Activated CD4-positive, alpha-beta T cell treated with anti-CD3 and anti-CD28 coated beads for 36 hours (primary cell): ENCODE measurements at regions not wholly inside any gene's neighbourhood (a gene's known extent, or its start where the extent isn't known, plus 50 kb on each side); places are given as distances from the start of the nearest gene placed in this dataset.

Experiments used
- ATAC-seq: fragments of 200-7000 bp; cut with Tn5 transposase; one replicate; pipeline ENCODE4 v1.10.0; 2021; ENCODE audit warnings: mild to moderate bottlenecking, moderate library complexity
- CTCF ChIA-PET: fragments of 350-600 bp; sonication (Branson Sonifier 250); formaldehyde crosslinking; loops from one replicate; lab custom pipeline; 2021; ENCODE audit warnings: antibody characterized with exemption; lab: Charles Lee
- POLR2A ChIA-PET: fragments of 350-600 bp; sonication (Branson Sonifier 250); formaldehyde crosslinking; loops from one replicate; lab custom pipeline; 2021; ENCODE audit warnings: antibody characterized with exemption, inconsistent platforms; lab: Charles Lee
- DNase-seq: peaks from one replicate; pipeline ENCODE4 v3.0.0-alpha.2; 2020
- H3K27ac Mint-ChIP-seq: one replicate; pipeline ENCODE4 v1.8.0; 2021; ENCODE audit warnings: mixed read lengths
- H3K27me3 Mint-ChIP-seq: one replicate; pipeline ENCODE4 v1.8.0; 2021; ENCODE audit warnings: mixed read lengths
- H3K36me3 Mint-ChIP-seq: one replicate; pipeline ENCODE4 v1.8.0; 2021; ENCODE audit warnings: low read depth, mixed read lengths
- H3K4me1 Mint-ChIP-seq: one replicate; pipeline ENCODE4 v1.8.0; 2021; ENCODE audit warnings: mixed read lengths
- H3K4me3 Mint-ChIP-seq: one replicate; pipeline ENCODE4 v1.8.0; 2021; ENCODE audit warnings: mild to moderate bottlenecking, moderate library complexity, mixed read lengths
- H3K9me3 Mint-ChIP-seq: one replicate; pipeline ENCODE4 v1.8.0; 2021; ENCODE audit warnings: low read depth, mixed read lengths
- intact Hi-C, 2 experiments: fragments of 100-400 bp; cut with DNase I in 1 of 2; cut with micrococcal nuclease in 1 of 2; formaldehyde crosslinking; loops; one replicate each; pipeline versions ENCODE4 v1.14.2 to v1.15.1; 2022 to 2024; cut with DNase I, micrococcal nuclease

DNA sequence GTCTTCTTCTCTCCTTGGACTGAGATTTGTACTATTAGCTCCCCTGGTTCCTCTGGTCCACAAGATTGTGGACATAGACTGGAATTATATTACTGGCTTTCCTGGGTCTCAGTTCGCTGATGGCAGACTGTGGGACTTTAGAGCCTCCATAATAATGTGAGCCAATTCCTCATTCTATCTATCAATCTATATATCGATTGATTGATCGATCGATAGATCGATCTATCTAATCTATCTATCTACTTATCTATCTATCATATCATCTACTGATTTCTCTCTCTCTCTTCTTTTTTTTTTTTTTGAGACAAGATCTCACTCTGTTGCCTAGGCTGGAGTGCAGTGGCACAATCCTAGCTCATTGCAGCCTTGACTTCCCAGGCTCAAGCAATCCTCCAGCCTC lies 51.5 kb upstream of the DDR1 start:
- H3K27me3 Mint-ChIP-seq = no peaks in the 10 kb centered on the region
- ATAC-seq (no peak), DNase-seq (no peak)
- H3K9me3 Mint-ChIP-seq = no peaks in the 10 kb centered on the region
- H3K4me1 Mint-ChIP-seq = peaks cover 50% of the 10 kb centered on the region
- intact Hi-C loops = no loop called here
- H3K4me3 Mint-ChIP-seq = no peak overlapping the region
- H3K36me3 Mint-ChIP-seq = peaks cover 2% of the 10 kb centered on the region
- CTCF ChIA-PET = interaction anchor here (0.5 to 2.9 kb wide), 2 partner anchors 13 to 81 kb away, joined by 3 to 9 read pairs; partner anchors contain the start of gene VARS2
- POLR2A ChIA-PET = no interaction called here
- H3K27ac Mint-ChIP-seq = no peak overlapping the region

GRCh38 chr6:30830438-30830837 lies 53.9 kb upstream of the DDR1 start:
- POLR2A ChIA-PET = interaction anchor here (0.5 to 1.0 kb wide), 5 partner anchors 16 to 1365 kb away, joined by 4 to 11 read pairs (median 7); no protein-coding TSS in a partner anchor
- DNase-seq (no peak), ATAC-seq (no peak)
- H3K36me3 Mint-ChIP-seq = peaks cover 2% of the 10 kb centered on the region
- peak overlapping the region; percentile 66 for H3K4me3 Mint-ChIP-seq
- H3K27me3 Mint-ChIP-seq = no peaks in the 10 kb centered on the region
- intact Hi-C loops = no loop called here
- H3K9me3 Mint-ChIP-seq = no peaks in the 10 kb centered on the region
- CTCF ChIA-PET = interaction anchor here (0.7 to 4.3 kb wide), 14 partner anchors 8 to 249 kb away, joined by 3 to 28 read pairs (median 6); partner anchors contain the start of genes GTF2H4 and VARS2
- peaks cover 63% of the 10 kb centered on the region for H3K4me1 Mint-ChIP-seq
- H3K27ac Mint-ChIP-seq = peak overlapping the region; percentile 97

DNA sequence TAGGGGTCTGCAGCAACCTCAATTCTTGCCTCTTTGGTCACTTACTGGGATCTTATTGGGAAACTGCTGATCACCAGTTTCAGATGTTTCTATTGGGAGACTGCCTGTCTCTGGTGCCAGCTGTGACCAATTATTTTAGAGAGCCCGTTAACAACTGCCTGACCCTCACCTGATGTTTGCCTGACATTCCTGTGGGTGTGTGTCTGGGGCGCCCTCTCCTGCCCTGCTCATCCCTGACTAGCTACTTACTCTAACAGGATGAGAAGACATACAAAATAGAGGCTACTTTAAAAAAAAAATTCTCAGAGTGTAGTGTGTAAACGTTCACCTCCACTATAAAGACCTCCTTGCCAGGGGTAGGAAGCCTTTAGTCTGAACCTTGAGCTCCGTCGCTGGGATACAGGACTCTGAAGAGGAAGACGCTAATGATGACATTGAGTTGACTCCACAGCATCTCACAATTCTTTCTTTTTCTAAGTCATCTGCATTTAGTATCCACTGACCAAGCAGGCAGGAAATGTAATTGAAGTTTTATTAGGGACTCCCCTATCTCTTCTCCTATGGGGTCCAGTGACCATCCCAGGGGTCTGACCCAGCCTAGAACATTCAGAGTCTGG lies 54.6 kb upstream of the DDR1 start:
- intact Hi-C loops = loop anchor here (2.0 kb wide), 2 partner anchors 55 to 257 kb away; partner anchors contain the start of gene DDR1 (in 1 of the 2)
- Mint-ChIP-seq H3K27ac (peak overlapping the region; percentile 97), H3K9me3 (no peaks in the 10 kb centered on the region), H3K36me3 (peaks cover 2% of the 10 kb centered on the region), H3K4me3 (peak overlapping the region; percentile 66), H3K4me1 (peaks cover 59% of the 10 kb centered on the region), H3K27me3 (no peaks in the 10 kb centered on the region)
- CTCF ChIA-PET = interaction anchor here (0.7 to 4.3 kb wide), 22 partner anchors 7 to 257 kb away, joined by 3 to 28 read pairs (median 8); partner anchors contain the start of genes GTF2H4 and VARS2
- ATAC-seq (no peak), DNase-seq (peak; percentile 33)
- POLR2A ChIA-PET = interaction anchor here (0.5 to 1.0 kb wide), 5 partner anchors 16 to 1366 kb away, joined by 4 to 11 read pairs (median 7); no protein-coding TSS in a partner anchor

DNA sequence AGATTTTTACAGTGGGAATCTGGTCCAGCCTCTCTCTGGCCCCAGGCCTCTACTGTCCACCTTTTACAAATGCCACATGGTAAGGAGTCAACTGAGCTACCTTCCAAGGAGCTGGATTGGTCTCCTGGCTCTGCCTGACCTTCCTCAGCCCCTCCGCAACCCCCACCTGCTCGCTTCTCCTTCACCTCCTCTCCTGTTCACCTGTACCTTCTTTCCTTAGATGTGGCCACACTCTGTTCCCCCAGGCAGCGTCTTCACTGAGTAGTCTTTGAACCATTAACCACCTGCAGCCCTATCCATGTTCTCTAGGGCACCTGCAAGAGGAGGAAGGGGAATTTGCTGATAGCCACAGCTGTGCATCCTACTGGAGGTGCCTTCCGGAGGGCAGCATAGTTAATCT lies 55.3 kb upstream of the DDR1 start:
- H3K27ac Mint-ChIP-seq = peak overlapping the region; percentile 97
- ATAC-seq = no peak
- no peaks in the 10 kb centered on the region for H3K9me3 Mint-ChIP-seq
- H3K27me3 Mint-ChIP-seq = no peaks in the 10 kb centered on the region
- DNase-seq = no peak
- intact Hi-C loops = loop anchor here (2.0 kb wide), 2 partner anchors 56 to 258 kb away; partner anchors contain the start of gene DDR1 (in 1 of the 2)
- H3K36me3 Mint-ChIP-seq = peaks cover 2% of the 10 kb centered on the region
- peaks cover 58% of the 10 kb centered on the region for H3K4me1 Mint-ChIP-seq
- H3K4me3 Mint-ChIP-seq = peak overlapping the region; percentile 66
- CTCF ChIA-PET = interaction anchor here (0.6 to 4.3 kb wide), 33 partner anchors 8 to 297 kb away, joined by 3 to 28 read pairs (median 5); partner anchors contain the start of genes GTF2H4, MRPS18B and VARS2
- POLR2A ChIA-PET = interaction anchor here (1.0 kb wide), 1 partner anchor 84 kb away, joined by 3 read pairs; the partner anchor contains the start of gene IER3

GRCh38 chr6:30828027-30828962 lies 56.0 kb upstream of the DDR1 start:
- Mint-ChIP-seq H3K27me3 (no peaks in the 10 kb centered on the region), H3K36me3 (peaks cover 5% of the 10 kb centered on the region), H3K4me3 (peak overlapping the region; percentile 66), H3K9me3 (no peaks in the 10 kb centered on the region), H3K27ac (peak overlapping the region; percentile 97), H3K4me1 (peaks cover 65% of the 10 kb centered on the region)
- intact Hi-C loops = loop anchor here (1.0 to 2.0 kb wide), 5 partner anchors 49 to 259 kb away; partner anchors contain the start of genes DDR1 (in 1 of the 2) and VARS2 (in 1 of the 2)
- POLR2A ChIA-PET = interaction anchor here (0.7 to 1.0 kb wide), 2 partner anchors 84 to 85 kb away, joined by 3 read pairs; partner anchors contain the start of genes IER3 and VARS2
- DNase-seq (peak; percentile 92), ATAC-seq (peak; percentile 83)
- CTCF ChIA-PET = interaction anchor here (0.6 to 4.3 kb wide), 38 partner anchors 8 to 298 kb away, joined by 3 to 28 read pairs (median 4); partner anchors contain the start of genes DDR1, MRPS18B and VARS2

GRCh38 chr6:30826961-30827342 lies 57.4 kb upstream of the DDR1 start:
- peak overlapping the region; percentile 22 for H3K27ac Mint-ChIP-seq
- ChIA-PET CTCF (interaction anchor here (0.7 to 4.2 kb wide), 12 partner anchors 8 to 260 kb away, joined by 3 to 24 read pairs (median 6); partner anchors contain the start of gene VARS2), POLR2A (interaction anchor here (0.8 kb wide), 1 partner anchor 11 kb away, joined by 3 read pairs; no protein-coding TSS in a partner anchor)
- H3K4me3 Mint-ChIP-seq = no peak overlapping the region
- H3K27me3 Mint-ChIP-seq = no peaks in the 10 kb centered on the region
- H3K9me3 Mint-ChIP-seq = no peaks in the 10 kb centered on the region
- H3K36me3 Mint-ChIP-seq = peaks cover 6% of the 10 kb centered on the region
- peaks cover 75% of the 10 kb centered on the region for H3K4me1 Mint-ChIP-seq
- DNase-seq = peak; percentile 53
- ATAC-seq = peak; percentile 16
- intact Hi-C loops = no loop called here

- ChIA-PET POLR2A (no interaction called here), CTCF (interaction anchor here (0.7 to 3.9 kb wide), 3 partner anchors 54 to 263 kb away, joined by 3 to 22 read pairs (median 5); no protein-coding TSS in a partner anchor)
- H3K27me3 Mint-ChIP-seq = no peaks in the 10 kb centered on the region
- DNase-seq (no peak), ATAC-seq (no peak)
- H3K4me1 Mint-ChIP-seq = peaks cover 74% of the 10 kb centered on the region
- intact Hi-C loops = no loop called here
- no peak overlapping the region for H3K4me3 Mint-ChIP-seq
- H3K27ac Mint-ChIP-seq = no peak overlapping the region
- H3K9me3 Mint-ChIP-seq = no peaks in the 10 kb centered on the region
- H3K36me3 Mint-ChIP-seq = peaks cover 5% of the 10 kb centered on the region
Measured at GRCh38 chr6:30824698-30825097, 59.6 kb upstream of the DDR1 start.

- POLR2A ChIA-PET = no interaction called here
- peak overlapping the region; percentile 52 for H3K27ac Mint-ChIP-seq
- peaks cover 5% of the 10 kb centered on the region for H3K36me3 Mint-ChIP-seq
- CTCF ChIA-PET = interaction anchor here (1.4 to 3.9 kb wide), 4 partner anchors 52 to 256 kb away, joined by 3 to 22 read pairs (median 6); partner anchors contain the start of gene VARS2
- DNase-seq = no peak
- H3K9me3 Mint-ChIP-seq = no peaks in the 10 kb centered on the region
- H3K27me3 Mint-ChIP-seq = no peaks in the 10 kb centered on the region
- peaks cover 74% of the 10 kb centered on the region for H3K4me1 Mint-ChIP-seq
- ATAC-seq = no peak
- H3K4me3 Mint-ChIP-seq = no peak overlapping the region
- intact Hi-C loops = no loop called here
Measured at GRCh38 chr6:30823534-30823865, 60.8 kb upstream of the DDR1 start.

DNA sequence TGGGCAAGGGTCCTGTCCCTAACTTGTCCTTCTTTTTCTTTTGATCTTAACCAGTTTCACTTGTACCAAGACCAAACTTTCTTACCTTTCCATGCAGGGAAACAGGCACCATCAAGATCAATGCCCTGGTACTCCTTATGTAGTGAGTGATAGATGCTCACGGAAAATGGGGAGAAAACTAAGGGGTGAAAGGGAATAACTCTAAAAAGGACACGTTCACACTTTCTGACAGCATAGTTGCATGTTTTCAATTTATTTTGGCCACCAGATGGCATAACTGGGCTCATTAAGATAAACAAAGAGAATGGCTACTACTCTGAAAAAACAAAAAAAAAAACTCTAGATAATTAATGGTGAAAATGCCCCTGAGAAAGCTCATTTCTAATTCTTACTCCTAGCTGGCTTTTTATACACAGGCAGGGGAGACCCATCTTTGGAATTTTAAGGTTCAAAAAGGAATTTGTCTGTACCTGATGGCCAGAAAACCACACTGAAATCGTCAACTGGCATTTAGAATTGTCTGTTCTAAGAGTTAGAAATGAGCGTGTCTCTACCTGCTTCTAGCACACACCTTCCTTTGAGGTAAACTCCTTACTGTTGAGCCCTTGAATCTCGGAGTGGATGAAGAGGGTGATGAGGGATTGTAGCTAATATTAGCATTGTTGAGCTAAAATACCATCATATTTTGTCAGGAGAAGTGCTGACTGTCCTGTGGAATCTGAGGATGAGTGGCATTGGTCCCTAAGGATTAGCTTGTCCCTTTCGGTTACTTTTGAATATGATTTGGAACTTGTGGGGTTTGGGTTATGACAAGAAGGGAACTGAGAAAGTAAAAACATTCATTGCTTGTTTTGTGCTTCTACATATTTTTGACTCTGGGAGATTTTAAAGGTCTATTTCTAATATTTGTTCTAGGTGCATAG lies 62.2 kb upstream of the DDR1 start:
- Mint-ChIP-seq H3K4me1 (peaks cover 74% of the 10 kb centered on the region), H3K36me3 (peaks cover 7% of the 10 kb centered on the region), H3K27ac (peak overlapping the region; percentile 70), H3K27me3 (no peaks in the 10 kb centered on the region), H3K4me3 (no peak overlapping the region), H3K9me3 (no peaks in the 10 kb centered on the region)
- DNase-seq (no peak), ATAC-seq (no peak)
- intact Hi-C loops = no loop called here
- ChIA-PET POLR2A (interaction anchor here (0.9 kb wide), 1 partner anchor 11 kb away, joined by 3 read pairs; no protein-coding TSS in a partner anchor), CTCF (interaction anchor here (0.5 to 5.4 kb wide), 30 partner anchors 9 to 491 kb away, joined by 3 to 46 read pairs (median 6); partner anchors contain the start of genes FLOT1, GTF2H4 and VARS2)

DNA sequence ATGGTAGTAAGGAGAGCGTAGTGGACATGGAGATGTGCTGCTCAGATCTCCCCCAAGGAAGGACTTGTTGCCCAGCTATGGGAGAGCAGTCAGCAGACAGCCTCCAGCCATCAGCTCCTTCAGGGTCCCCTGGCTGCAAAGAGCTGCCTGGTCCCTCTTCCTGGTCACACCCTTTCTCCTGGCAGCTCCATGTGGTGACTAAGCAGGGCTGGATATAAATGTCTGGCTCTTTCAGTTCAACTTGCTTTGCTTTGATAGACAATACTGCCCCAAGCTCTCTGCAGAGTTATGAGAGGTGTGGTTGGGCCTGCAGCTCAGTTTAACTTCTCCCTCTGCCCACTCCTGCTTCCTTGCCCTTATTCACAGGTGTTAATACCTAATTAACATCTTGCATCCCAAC lies 64.1 kb upstream of the DDR1 start:
- Mint-ChIP-seq H3K36me3 (peaks cover 12% of the 10 kb centered on the region), H3K4me1 (peaks cover 81% of the 10 kb centered on the region), H3K27ac (peak overlapping the region; percentile 97), H3K27me3 (no peaks in the 10 kb centered on the region), H3K9me3 (peaks cover under 1% of the 10 kb centered on the region), H3K4me3 (no peak overlapping the region)
- intact Hi-C loops = no loop called here
- no peak for DNase-seq
- ChIA-PET CTCF (interaction anchor here (0.6 to 5.4 kb wide), 24 partner anchors 9 to 408 kb away, joined by 3 to 46 read pairs (median 4); partner anchors contain the start of genes FLOT1, GTF2H4, IER3 and VARS2), POLR2A (interaction anchor here (0.6 to 1.7 kb wide), 6 partner anchors 11 to 476 kb away, joined by 3 to 5 read pairs (median 3); no protein-coding TSS in a partner anchor)
- ATAC-seq = no peak
